ENCODE measurements at regions not wholly inside any gene's neighbourhood (a gene's known extent, or its start where the extent isn't known, plus 50 kb on each side); places are given as distances from the start of the nearest gene placed in this dataset.

DNA sequence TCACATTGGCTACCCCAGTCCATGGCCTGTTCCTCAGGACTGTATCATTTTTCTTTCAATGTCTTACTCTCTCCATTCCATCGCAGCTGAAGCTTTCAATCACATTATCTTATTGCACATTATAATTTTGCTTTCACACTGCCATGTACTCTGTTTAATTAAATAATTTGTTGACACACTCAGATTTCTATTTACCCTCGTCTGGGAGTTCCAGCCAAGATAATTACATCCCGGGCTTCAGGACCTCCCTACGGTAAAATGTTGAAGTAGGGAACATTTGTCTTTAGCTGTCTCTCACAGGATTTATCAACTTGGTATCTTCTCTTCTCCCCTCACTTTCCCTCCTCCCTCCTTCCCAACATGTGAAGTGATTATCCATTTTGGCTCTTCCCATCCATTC lies 177.2 kb upstream of the RASSF8 start:
- no peak for TF ChIP-seq CTCF (IDR thresholded peaks at IDR 0.05)
- no peak for TF ChIP-seq POLR2A (IDR thresholded peaks at IDR 0.05)

All from heart left ventricle (tissue), 13 donors.